H1 (cell line): ENCODE measurements at regions not wholly inside any gene's neighbourhood (a gene's known extent, or its start where the extent isn't known, plus 50 kb on each side); places are given as distances from the start of the nearest gene placed in this dataset.

Experiments used
- TF ChIP-seq, protein P1 (sequence below): IDR thresholded peaks from 2 replicates; pipeline ENCODE4 v1.6.1; 2011; ENCODE audit warnings: low read length, improper control_type of control experiment

DNA sequence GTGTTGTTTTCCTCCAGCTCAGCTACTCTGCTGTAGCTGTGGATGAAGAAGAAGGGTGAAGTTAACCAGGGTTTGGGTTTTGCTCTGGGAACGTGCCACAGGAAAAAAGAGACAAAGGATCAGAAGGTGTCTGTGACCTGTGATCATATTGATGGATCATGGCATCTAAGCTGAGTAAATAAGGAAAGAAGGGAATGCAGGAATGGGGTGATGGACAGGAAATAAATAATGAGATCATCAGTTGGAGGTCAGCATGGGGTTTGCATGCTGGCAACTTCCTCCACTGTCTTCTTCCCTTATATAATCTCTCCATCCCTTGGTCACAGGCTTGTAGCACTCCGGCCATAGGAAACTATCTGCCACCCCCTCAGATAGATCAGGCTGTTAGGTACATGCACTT, 430.3 kb upstream of the PDE3A start (continued):
- TF ChIP-seq, protein P1, sequence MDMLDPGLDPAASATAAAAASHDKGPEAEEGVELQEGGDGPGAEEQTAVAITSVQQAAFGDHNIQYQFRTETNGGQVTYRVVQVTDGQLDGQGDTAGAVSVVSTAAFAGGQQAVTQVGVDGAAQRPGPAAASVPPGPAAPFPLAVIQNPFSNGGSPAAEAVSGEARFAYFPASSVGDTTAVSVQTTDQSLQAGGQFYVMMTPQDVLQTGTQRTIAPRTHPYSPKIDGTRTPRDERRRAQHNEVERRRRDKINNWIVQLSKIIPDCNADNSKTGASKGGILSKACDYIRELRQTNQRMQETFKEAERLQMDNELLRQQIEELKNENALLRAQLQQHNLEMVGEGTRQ = no peak
- TF ChIP-seq, all 59 proteins: peak for 0
